HG03442 (cell line): ENCODE measurements at regions not wholly inside any gene's neighbourhood (a gene's known extent, or its start where the extent isn't known, plus 50 kb on each side); places are given as distances from the start of the nearest gene placed in this dataset.
"Not testable (repeated sequence)": the region's sequence is repeated elsewhere in the genome, so short reads cannot be mapped to it uniquely, and the experiment has no call there.

Experiments used
- ATAC-seq: cut with Tn5 transposase; IDR thresholded peaks from one replicate; pipeline ENCODE4 v1.9.1; 2021; ENCODE audit warnings: mild to moderate bottlenecking, moderate library complexity; ENCODE audit not compliant: unreplicated experiment

DNA sequence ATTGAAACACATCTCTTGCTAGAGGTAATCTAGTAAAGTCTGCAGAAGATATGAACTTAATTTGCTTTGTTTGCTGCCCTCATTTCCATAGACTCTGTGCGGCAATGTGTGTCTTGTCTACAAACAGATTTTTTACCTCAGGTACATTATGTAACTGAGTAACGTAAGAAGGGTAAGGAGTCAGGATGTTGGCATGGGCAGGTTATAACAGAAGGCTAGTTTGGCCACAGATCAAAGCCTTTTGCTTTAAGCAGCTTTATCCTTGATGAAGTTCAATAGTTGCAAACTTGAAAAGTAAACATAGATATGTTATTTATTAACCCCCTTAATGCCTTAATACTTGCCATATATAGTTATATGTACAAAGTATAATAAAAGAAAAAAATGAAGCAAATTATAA is 391.6 kb upstream of the FKBP1C start:
- no peak for ATAC-seq

DNA sequence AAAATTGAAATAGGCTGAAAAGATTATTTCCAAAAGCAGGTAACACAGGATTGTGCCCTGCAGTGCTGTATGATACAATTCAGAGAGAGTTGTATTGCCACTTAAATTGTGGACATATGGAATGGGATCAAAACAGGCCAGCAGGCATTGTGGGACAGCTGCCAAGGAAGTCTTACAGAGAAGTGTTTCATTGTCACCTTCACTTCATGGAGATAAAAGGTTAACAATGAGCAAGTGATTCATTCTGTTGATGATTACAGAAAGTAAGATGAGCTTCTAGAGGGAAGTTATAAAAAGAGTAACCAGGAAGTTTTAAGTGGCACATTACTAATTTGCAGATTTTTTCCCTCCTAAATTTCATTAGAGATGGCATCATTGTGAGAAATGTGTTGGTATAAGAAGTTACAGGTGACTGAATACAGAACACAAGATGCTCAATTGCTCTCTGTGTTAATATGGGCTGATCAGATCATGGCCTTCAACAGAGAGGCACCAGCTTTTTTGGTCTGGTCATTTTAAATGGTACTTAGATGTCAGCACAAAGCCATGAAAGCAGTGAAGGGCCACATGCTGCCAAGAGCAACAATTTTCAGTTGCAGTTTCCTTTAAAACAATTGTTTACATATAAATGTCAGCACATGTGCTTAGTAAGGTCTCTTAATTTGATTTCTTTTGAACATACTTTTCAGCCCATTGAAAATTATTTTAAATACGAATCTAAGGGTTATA is 402.5 kb upstream of the FKBP1C start:
- ATAC-seq: no peak

DNA sequence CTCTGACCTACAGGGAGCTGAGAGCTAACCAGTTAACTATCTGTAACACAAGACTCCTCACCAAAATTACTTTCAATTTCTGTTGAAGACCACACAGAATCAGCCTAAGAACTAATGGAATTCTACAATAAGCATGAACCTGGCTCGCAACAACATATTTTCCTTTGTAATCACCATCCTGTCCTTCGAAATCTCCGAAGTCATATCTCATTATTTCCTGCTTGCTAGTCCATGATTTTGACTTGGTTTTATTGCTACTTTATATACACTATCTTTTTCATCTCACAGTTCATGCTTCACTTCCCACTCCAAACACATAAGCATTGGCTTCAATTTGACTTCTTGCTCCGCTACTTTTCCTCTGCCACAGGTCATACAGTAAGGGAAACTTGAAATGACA is 405.8 kb upstream of the FKBP1C start:
- ATAC-seq: no peak

DNA sequence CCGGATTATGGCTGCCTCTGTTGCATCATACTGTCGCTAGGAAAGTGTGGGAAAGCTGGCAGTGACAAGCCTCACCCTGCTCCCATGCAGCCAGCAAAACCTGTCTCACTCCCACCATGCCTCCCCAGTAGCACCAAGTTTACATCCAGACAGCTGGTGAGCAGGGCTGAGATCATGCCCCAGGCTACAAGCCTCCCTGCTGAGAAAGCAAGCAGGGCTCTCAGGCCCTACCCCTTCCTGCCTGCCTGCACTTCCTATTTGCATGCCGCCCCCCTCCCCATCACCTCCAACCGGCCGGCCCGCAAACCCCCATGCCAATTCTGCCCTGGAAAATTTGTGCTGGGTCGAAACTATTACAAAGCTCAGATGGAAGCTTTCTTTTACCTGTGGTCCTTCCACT is 408.2 kb upstream of the FKBP1C start:
- ATAC-seq: no peak

DNA sequence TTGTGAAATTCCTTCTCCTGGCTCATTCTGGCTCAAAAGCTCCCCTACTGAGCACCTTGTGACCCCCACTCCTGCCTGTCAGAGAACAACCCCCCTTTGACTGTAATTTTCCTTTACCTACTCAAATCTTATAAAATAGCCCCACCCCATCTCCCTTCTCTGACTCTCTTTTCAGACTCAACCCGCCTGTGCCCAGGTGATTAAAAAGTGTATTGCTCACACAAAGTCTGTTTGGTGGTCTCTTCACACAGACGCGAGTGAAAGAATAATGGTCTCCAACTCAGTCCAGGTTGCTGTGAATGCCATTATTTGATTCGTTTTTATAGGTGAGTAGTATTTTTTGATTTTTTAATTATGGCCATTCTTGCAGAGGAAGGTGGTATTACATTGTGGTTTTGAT is 414.1 kb upstream of the FKBP1C start:
- no peak for ATAC-seq

DNA sequence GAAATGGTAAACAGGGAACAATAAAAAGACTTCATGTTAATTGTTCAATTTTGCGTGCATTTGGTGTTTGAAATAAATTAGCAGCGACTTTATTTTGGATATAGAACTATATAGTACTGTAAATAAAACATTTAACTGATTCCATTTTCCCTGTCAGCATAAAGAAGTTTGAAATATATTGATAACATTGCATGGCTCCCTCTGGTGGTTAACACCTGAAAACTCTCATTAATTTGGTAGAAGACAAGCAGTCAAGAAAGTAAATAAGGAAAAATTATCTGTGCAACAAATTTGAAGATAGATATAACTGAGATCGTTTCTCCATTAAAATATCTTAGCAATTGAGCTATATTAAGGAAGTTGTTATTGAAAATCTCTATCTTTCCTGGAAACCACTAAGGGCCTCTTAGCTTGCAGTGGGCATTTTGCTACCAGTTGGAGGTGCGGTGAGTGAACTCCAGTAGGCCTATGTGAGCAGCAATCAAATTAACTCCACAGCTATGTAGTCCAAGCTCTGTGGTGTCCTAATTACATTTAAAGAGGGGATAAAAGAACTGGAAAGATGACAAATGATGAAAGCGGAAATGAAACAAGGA is 435.7 kb upstream of the FKBP1C start:
- ATAC-seq: no peak

DNA sequence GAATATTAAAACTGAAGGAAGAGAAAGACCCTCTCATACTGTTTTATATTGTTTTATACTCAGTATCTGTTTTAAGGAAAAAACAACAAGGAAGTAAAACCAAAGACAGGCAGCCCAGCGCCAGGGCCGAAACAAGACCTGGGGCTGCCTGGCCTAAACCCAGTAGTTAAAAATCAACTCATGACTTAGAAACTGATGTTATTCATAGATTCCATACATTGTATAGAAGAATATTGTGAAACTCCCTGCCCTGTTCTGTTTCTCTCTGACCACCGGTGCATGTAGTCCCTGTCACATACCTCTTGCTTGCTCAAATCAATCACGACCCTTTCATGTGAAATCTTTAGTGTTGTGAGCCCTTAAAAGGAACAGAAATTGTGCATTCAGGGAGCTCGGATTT is 445.1 kb upstream of the FKBP1C start:
- not testable (repeated sequence) for ATAC-seq

DNA sequence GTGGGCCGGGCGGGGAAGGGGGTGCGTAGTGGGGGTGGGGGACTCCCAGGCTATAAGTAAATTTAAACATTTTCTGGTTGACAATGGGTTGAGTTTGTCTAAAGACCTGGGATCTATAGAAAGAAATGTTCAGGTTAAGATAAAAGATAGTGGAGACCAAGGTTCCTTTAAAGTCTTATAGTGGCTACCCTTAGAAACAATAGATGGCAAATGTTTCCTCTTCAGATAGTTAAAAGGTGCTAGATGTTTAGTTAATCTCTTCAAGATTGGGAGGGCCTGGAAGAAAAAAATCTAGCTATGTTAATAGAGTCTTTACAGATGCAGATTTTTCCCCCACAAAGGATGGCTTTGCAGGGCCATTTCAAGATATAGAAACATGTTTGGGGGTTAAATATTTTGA is 446.4 kb upstream of the FKBP1C start:
- no peak for ATAC-seq

DNA sequence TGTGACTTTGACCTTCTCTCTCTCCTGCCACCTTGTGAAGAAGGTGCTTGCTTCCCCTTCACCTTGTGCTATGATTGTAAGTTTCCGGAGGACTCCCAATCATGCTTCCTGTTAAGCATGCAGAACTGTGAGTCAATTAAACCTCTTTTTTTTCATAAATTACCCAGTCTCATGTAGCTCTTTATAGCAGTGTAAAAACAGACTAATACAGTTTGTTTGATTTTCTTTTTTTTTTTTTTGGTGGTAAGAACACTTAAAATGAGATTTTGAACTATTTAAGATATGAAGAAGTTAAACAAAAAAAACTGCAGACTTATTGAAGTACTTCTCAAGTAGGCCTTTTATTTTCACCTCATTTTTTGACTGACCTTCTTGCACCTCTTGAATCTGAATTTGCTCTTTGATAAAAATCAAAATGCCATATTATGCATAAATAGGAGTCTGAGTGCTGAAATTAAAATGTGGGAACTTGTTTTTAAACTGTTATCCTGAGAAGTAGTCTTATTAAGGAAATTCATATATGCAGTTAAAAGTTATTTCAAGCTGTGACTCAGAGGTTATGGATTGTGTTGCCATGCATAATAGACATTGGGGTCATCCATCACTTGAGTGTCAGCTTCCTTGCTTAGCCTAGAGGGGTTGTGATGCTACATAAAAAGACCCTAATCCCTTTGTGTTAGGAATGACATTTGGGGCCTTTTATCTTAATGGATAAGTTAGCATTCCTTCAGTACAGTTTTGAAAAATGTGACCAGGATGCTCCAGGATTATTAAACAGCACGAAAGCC is 447.9 kb upstream of the FKBP1C start:
- no peak for ATAC-seq

DNA sequence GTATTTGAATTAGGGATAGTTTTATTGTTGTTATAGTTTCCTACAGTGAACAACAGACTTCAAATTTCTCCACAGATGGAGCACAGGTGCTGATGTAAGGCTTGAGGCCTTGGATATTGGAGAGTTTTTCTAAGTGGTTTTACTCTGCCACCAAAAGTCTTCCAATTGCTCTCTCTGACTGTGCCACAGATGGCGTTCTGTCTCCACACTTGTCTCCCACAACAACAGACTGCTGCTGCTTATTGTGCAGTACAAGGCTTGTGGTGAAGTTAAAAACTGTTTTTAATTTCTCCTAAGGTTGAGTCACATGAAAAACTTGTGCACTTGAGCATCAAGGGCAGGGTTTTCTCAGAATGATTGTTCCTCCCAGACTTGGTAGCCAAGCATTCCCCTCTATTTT is 460.9 kb upstream of the KHDRBS2 start:
- ATAC-seq: no peak

DNA sequence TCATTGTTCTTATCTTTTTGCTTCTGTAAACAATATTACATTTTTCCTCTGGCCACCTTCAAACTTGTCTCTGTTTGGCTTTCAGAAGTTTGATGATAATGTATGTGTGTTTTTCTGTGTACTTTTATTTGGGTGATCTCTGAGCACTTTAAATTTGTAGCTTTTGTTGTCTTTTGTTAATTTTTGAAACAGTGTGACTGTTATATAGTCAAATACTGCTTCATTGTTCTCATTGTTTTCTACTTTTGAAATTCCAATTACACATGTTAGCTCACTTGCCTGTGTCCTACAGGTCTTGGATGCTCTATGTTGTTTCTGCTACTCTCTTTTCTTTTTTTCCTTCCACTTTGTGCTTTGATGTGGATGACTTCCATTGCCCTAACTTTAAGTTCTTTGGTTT is 460.1 kb upstream of the KHDRBS2 start:
- no peak for ATAC-seq

DNA sequence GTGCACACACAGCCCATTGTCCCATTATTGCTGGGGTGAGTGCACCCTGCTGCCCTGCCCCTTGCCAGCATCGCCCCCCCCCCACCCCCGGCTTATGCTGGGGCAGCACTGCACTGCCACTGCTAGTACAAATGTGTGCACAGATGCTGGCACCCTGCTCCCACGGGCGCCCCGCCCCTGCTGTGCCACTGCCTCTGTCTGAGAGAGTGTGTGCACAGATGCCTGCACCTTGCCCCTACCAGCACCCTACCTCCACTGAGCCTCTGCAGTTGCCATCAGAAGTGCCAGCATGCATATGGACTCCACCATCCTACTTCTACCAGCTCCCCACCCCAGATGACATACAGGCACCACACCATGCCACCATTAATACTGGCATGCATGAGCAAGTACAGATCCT is 454.6 kb upstream of the KHDRBS2 start:
- no peak for ATAC-seq

DNA sequence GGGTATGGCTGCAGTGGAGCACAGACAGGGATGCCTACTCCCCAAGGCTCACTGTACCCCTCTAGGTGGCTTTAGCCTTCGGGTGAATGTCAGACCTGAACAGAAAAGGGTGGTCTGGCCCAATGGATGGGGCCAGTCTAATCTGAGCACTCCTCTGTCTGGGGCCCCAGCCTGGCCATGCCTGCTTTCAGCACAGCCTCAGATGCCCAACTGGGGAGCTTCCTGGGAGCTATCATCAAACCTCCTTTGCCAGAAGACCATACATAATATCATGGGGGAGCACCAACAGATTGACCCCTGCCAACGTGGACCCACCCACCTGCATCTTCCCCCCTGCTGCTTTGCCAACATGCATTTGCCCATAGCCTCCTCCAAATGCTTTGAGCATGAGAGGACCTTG is 454.1 kb upstream of the KHDRBS2 start:
- ATAC-seq: no peak

DNA sequence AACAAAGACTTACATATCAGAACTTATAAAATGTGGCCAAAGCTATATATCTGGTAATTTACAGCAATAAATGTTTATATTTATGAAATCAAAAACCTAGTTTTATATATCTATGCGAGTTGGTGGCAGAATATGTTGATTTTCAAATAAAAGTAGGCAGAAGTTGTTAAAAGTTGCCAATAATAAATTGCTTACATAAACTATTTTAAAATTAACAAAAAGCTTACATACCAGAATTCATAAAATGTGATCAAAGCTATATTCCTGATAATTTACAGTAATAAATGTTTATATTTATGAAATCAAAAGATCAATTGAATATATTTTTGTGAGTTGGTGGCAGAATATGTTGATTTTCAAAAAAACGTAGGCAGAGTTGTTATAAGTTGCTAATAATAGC is 451.8 kb upstream of the KHDRBS2 start:
- ATAC-seq: no peak

DNA sequence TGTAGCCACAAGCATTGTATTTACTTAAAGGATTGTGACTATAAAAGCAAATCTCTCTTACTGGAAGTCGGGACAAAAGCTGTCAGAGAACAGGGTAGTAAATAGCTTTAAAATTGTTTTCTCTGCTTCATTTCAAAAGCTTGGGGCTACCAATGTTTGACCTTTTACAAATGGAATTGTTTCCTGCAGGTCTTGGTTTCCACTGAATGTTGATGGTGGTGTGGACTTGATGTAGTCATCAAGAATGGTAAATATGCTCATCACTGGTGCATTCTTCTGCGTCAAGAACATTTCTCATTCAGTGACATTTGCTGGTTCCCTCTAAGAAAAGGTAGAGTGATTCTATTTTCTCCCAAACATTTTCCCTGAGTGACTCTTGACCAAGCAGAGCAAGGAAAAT is 435.4 kb upstream of the KHDRBS2 start:
- ATAC-seq: no peak

DNA sequence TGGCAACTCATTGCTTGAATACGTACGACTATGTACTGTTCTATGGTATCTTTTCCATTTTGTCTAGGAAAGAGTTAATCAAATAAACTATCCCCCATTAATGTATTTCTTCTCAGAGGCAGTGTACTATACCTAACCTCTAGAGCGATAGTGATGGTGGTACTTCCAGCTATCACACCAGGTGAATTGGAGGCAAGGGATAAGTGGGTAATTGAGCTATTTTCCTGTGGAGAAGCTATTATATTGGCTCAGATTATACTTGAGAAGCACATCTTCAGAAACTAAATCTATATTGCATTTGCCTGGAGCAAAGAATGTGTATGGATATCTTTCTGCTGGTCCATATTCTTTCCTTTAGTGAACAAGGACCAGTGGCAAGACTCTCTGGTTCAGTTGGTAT is 430.7 kb upstream of the KHDRBS2 start:
- ATAC-seq: no peak

DNA sequence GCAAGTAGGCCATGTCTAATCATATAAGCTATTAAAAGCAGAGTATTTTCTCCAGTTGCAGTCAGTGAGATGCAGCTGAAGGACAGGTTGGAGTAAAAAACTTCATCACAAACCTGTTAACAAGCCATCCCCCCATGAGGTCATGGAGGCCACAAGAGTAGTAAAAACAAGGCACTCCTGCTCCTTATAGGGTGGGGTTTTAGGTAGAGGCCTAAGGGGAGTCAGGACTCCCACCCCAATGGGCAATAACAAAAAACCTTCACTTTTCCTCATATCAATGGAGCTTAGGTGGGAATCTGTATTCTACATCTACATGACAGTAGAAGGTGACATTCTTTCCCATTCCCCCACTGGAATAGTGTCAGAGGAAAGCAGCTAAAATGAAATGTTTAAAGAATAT is 428.1 kb upstream of the KHDRBS2 start:
- no peak for ATAC-seq

DNA sequence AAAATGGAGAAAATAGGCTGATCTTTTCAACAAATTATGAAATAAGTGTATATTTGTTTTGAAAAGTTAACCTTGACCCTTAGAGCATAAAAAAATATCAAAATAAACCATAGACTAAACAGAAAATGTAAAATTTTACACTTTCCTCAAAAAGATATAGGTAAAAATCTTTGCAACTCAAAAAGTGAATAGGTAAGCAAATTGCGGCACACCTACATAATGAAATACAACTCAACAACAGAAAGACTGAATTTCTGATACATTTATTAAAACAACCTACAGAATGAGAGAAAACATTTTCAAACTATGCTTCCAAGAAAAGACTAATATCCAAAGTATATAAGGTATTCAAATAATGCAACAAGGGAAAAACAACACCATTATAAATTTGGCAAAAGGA is 425.7 kb upstream of the KHDRBS2 start:
- ATAC-seq: no peak

DNA sequence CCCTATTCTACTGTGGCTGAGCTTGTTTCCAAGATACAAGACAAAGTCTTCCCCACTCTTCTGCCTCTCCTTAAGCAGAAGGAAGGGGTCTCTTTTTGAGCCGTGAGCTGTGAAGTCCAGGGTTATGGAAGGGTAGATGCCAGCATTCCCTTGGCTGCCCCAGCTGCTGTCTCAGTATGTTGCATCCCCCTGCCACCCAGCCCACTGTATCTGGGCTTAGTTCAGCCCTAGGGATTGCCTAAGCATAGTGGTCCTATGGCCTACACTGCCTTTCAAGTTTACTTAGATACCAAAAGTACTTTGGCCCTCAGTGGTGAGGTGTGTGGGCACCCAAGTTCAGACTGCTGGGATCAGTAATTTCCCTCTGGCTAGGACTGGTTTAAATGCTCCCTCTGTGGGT is 421.9 kb upstream of the KHDRBS2 start:
- no peak for ATAC-seq

DNA sequence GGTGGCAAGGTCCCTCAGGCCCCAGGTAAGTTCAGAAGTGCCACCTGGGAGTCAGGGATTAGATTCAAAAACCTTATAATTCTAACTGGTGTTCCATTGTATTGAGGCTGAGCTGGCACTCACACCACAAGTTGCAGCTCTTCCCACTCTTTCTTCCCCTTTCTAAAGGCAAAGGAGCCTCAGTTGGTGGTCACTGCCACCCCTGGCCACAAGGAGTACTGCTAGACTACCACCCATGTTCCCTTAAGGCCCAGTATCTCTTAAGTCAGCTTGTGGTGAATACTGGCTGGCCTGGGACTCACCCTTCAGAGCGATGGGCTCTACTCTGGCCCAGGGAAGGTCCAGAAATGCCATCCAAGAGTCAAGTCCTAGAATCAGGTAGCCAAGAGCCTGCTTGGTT is 421.1 kb upstream of the KHDRBS2 start:
- no peak for ATAC-seq

DNA sequence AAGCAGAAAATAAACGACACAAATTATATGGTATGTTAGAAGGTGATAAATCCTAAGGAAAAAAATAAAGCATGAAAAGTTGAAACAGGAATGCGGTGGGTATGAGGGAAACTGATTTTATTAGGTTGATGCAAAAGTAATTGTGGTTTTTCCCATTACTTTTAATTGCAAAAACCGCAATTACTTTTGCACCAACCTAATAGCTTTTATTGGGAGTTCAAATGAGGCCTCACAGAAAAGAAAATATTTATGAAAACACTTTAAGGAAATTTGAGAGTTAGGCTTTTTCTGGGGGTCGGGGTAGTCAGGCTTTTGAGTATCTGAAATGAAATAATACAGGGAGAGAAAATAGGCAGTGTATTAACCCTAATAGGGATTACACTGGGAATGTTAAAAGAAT is 397.0 kb upstream of the KHDRBS2 start:
- ATAC-seq: no peak

DNA sequence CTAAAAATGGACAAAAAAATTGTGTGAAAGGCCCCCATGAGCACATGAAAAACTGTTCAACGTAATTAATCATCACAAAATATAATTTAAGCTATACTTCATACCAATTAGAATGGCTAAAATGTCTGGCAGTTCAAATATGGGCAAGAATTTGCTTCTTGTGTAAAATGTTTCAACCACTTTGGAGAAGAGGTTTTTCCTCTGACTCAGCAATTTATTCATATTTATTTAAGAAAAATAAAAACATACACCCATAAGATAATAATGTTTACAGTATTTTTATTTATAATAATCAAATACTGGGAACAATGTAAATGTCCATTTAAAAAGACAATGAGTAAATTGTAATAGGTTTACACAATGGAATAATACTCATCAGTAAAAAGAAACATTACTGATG is 395.1 kb upstream of the KHDRBS2 start:
- ATAC-seq: no peak
